IPS-20b (cell line): ENCODE measurements at regions not wholly inside any gene's neighbourhood (a gene's known extent, or its start where the extent isn't known, plus 50 kb on each side); places are given as distances from the start of the nearest gene placed in this dataset.

Source experiments
- H3K27ac ChIP-seq: one replicate; pipeline ENCODE4 v1.5.1; 2013; ENCODE audit warnings: low read length
- H3K27me3 ChIP-seq: 2 replicates; pipeline ENCODE4 v1.6.1; 2013; ENCODE audit warnings: mild to moderate bottlenecking, low read length, inconsistent platforms; ENCODE audit not compliant: insufficient read depth
- H3K36me3 ChIP-seq: 2 replicates; pipeline ENCODE4 v1.6.1; 2013; ENCODE audit warnings: low read depth, mild to moderate bottlenecking, inconsistent platforms, low read length, moderate library complexity; ENCODE audit not compliant: insufficient read depth
- H3K4me1 ChIP-seq: 2 replicates; pipeline ENCODE4 v1.6.1; 2013; ENCODE audit warnings: mild to moderate bottlenecking, control low read depth, inconsistent platforms, low read length, moderate library complexity; ENCODE audit not compliant: insufficient read depth
- H3K4me3 ChIP-seq: 2 replicates; pipeline ENCODE4 v1.5.1; 2013; ENCODE audit warnings: mild to moderate bottlenecking, low read length, inconsistent platforms
- H3K9ac ChIP-seq: 2 replicates; pipeline ENCODE4 v1.6.1; 2013; ENCODE audit warnings: low read depth, mild to moderate bottlenecking, inconsistent platforms, low read length, moderate library complexity
- H3K9me3 ChIP-seq: 2 replicates; pipeline ENCODE4 v1.6.1; 2013; ENCODE audit warnings: mild to moderate bottlenecking, low read depth, low read length, inconsistent platforms; ENCODE audit not compliant: insufficient read depth

DNA sequence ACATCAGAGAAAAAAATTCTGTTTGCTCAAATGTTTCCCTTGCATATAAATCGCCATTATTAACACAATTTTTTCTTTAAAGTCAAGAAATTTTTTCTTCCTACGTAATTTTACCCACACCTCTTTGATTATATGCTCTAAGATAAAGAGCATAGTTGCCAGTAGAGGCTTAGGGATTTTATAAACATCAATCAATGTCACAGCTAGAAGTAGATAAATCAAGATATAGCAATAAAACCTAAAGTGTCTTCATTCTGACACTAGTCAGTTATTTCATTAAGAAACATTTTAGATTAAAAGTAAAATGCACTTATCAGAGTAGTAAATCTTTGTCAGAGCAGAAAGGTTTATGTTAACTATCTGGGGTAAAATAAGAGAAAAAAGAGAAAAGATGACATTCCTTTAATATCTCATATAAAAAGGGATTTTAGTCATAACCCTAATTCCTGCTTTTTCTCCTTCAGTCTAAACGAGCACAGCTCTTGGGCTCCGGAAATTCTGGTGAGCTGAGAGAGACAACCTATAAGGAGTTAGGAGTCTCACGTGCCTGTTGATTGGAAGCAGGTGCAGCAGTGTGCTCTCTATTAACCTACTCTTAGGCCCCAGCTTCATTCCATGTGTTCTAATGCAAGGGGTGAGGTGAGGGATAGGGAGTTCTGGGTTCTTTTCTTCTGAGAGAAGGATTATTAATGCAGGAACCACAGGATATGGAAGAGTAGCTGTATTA lies 172.4 kb upstream of the GULP1 start:
- H3K27ac ChIP-seq: no peak overlapping the region
- H3K9ac ChIP-seq: no peak overlapping the region
- no peaks in the 10 kb centered on the region for H3K27me3 ChIP-seq
- H3K36me3 ChIP-seq: no peaks in the 10 kb centered on the region
- H3K4me1 ChIP-seq: no peaks in the 10 kb centered on the region
- H3K9me3 ChIP-seq: no peaks in the 10 kb centered on the region
- H3K4me3 ChIP-seq: no peak overlapping the region

DNA sequence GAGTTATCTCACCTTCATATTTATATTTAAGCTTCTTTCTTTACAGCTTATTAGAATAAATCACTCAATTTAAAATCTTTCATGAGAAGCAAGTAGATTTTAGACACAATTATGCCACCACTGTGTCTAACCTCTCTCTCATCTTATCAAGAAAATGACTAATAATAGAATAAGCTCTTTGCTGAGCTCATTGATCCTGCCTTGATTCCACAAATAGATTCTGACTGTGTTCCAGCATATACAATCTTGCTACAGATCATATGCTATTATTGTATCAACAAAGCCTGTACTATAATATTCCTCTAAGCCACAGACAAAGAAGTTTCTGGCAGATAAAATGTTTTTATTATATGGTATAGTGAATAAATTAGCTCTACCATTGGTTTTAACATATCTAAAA lies 168.7 kb upstream of the GULP1 start:
- no peak overlapping the region; the same call in 1 of the 2 replicates for H3K4me3 ChIP-seq
- no peaks in the 10 kb centered on the region for H3K4me1 ChIP-seq
- no peak overlapping the region for H3K9ac ChIP-seq
- H3K27ac ChIP-seq: no peak overlapping the region
- no peaks in the 10 kb centered on the region for H3K9me3 ChIP-seq
- no peaks in the 10 kb centered on the region for H3K27me3 ChIP-seq
- no peaks in the 10 kb centered on the region for H3K36me3 ChIP-seq

DNA sequence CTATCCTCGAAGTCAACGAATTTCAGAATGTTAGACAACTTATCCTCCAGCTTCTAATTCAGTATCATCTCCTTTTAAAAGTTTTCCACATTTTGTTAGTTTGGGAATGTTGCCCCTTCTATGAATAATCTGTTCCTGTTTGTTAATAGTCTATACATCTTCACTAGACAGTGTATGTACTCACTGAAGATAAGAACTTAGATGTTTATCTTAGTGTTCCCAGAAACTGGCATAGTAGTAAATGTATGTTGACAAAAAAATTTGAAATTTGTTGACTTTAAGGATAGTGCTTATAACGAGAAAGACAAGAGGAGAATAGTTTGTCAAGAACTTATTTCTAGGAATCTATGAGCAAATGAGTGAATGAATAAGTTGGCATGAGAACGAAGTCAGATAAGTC lies 162.0 kb upstream of the GULP1 start:
- H3K27ac ChIP-seq: no peak overlapping the region
- no peaks in the 10 kb centered on the region for H3K36me3 ChIP-seq
- H3K9me3 ChIP-seq: no peaks in the 10 kb centered on the region
- no peak overlapping the region for H3K9ac ChIP-seq
- no peaks in the 10 kb centered on the region for H3K4me1 ChIP-seq
- H3K27me3 ChIP-seq: no peaks in the 10 kb centered on the region
- no peak overlapping the region for H3K4me3 ChIP-seq

DNA sequence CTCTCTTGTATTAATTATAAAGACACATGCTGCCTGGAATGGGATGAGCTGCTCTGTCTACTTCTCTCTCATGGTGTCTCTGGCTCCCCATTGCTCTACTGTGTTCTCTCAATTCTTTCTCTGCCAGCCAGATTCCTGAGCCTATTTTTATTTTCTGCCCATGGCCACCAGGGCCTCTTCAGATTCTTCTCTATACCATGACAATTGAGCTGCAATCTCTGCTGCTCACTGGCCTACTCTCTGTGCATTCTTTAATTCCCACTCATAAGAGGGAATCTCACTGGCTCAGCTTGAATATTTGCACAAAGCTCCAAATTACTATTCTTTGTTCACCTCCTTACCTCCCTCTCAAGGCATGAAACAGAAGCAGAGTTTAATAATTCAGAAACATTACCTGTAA lies 161.4 kb upstream of the GULP1 start:
- Histone ChIP-seq H3K9me3 (no peaks in the 10 kb centered on the region), H3K36me3 (no peaks in the 10 kb centered on the region), H3K27me3 (no peaks in the 10 kb centered on the region), H3K4me1 (no peaks in the 10 kb centered on the region), H3K9ac (no peak overlapping the region), H3K27ac (no peak overlapping the region), H3K4me3 (no peak overlapping the region)

DNA sequence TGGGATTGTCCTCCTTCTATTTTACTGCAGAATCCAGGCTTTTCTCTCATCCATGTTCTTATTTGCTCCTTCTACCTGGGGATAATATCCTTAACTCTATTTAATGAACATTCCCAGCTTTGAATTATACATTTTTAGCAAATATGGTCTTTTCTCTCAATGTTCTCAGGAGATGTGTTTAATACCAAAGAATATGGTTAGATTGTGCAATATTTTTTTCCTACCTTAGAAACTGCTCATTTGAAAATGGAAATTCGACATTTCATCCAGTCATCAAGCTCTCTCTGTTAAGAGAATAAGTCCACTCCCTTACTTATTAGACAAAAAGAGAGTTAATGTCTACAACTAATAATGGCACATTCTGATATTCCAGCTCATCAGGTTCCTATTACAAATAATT lies 160.4 kb upstream of the GULP1 start:
- no peak overlapping the region for H3K27ac ChIP-seq
- 0 out of 2 replicates have a peak, but pooled peaks cover 3% of the 10 kb centered on the region for H3K4me1 ChIP-seq
- no peaks in the 10 kb centered on the region for H3K27me3 ChIP-seq
- no peak overlapping the region for H3K9ac ChIP-seq
- H3K4me3 ChIP-seq: no peak overlapping the region
- no peaks in the 10 kb centered on the region for H3K36me3 ChIP-seq
- no peaks in the 10 kb centered on the region for H3K9me3 ChIP-seq

DNA sequence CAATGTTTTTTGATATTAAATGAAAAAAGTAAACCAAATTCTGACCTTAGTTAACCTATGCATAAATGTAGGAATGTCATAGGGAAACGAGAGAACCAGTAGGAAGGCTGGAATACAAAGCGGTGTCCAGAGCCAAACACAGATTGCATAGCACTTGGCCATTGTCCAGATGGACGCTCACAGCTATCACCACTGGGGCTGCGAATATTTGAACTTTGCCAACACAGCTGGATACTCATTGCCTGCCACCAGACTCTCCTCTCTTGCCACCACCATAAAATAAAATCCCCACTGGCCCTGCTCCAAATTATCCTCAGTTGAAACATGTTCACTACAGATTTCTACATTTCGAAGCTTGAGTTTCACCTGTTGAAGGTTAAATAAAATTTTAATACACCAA lies 159.3 kb upstream of the GULP1 start:
- no peaks in the 10 kb centered on the region for H3K27me3 ChIP-seq
- H3K9me3 ChIP-seq: no peaks in the 10 kb centered on the region
- no peak overlapping the region for H3K9ac ChIP-seq
- H3K4me3 ChIP-seq: no peak overlapping the region
- H3K27ac ChIP-seq: no peak overlapping the region
- H3K36me3 ChIP-seq: no peaks in the 10 kb centered on the region
- H3K4me1 ChIP-seq: 0 out of 2 replicates have a peak, but pooled peaks cover 3% of the 10 kb centered on the region

DNA sequence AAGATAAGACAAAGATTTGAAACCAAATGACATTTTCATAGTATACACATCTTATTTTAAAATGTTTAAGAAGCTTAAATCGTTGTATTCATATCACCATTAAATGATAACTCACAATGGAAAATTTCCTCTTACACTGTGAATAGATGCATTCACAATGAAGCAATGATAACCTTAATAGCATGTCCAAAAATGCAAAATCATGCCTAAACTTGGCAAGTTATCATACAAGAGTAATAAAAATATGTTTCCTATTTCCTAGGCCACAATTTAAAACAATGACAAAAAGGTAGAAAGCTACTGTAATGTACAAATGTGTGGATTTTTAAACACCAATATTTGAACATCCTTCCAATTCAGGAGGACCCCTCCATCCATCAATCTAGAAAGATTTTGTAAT lies 157.4 kb upstream of the GULP1 start:
- 0 out of 2 replicates have a peak, but pooled peaks cover 3% of the 10 kb centered on the region for H3K4me1 ChIP-seq
- H3K9ac ChIP-seq: no peak overlapping the region
- H3K36me3 ChIP-seq: no peaks in the 10 kb centered on the region
- H3K4me3 ChIP-seq: no peak overlapping the region
- no peak overlapping the region for H3K27ac ChIP-seq
- no peaks in the 10 kb centered on the region for H3K27me3 ChIP-seq
- no peaks in the 10 kb centered on the region for H3K9me3 ChIP-seq

DNA sequence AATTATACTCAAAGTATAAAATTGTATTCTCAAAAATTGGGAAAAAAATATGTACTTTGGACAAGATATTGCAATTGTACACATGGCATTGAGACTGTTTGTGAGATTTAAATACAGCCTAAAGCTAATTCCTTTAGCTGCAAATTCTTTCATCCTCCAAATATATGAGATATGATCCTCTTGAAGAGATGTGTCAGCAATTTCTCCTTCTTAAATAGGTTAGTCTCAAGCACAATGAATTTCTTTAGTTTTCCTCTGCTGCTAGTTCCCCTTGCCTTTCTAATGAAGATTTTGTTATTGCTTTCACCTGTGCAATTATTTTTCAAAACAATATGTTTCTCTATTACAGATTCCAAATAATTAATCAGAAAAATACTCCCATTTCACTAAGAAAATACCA lies 153.4 kb upstream of the GULP1 start:
- no peaks in the 10 kb centered on the region for H3K9me3 ChIP-seq
- H3K27me3 ChIP-seq: no peaks in the 10 kb centered on the region
- 0 out of 2 replicates have a peak, but pooled peaks cover 3% of the 10 kb centered on the region for H3K4me1 ChIP-seq

DNA sequence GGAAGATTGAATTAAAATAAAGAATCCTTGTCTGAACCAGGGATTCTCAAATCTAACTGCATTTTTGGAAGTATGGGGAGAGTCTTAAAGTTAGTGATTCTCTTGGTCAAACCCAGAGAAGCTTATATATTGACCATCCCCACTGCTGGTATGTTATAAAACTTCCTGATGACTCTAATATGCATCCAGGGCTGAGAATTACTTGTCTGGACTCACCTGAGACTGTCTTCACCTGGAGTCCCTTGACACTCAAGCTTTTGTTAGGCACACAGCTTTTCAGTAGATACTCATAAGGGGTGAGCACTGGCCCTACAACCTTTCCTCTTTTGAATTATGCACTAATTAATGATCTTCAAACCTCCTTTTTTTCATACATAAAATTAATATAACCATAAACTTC lies 149.6 kb upstream of the GULP1 start:
- Histone ChIP-seq H3K27me3 (no peaks in the 10 kb centered on the region), H3K36me3 (no peaks in the 10 kb centered on the region), H3K27ac (no peak overlapping the region), H3K4me3 (no peak overlapping the region), H3K9ac (no peak overlapping the region), H3K9me3 (no peaks in the 10 kb centered on the region), H3K4me1 (no peaks in the 10 kb centered on the region)

More for the DNA sequence above, 153.4 kb upstream of the GULP1 start:
- H3K9ac ChIP-seq: no peak overlapping the region
- no peak overlapping the region for H3K4me3 ChIP-seq
- no peaks in the 10 kb centered on the region for H3K36me3 ChIP-seq
- H3K27ac ChIP-seq: no peak overlapping the region

DNA sequence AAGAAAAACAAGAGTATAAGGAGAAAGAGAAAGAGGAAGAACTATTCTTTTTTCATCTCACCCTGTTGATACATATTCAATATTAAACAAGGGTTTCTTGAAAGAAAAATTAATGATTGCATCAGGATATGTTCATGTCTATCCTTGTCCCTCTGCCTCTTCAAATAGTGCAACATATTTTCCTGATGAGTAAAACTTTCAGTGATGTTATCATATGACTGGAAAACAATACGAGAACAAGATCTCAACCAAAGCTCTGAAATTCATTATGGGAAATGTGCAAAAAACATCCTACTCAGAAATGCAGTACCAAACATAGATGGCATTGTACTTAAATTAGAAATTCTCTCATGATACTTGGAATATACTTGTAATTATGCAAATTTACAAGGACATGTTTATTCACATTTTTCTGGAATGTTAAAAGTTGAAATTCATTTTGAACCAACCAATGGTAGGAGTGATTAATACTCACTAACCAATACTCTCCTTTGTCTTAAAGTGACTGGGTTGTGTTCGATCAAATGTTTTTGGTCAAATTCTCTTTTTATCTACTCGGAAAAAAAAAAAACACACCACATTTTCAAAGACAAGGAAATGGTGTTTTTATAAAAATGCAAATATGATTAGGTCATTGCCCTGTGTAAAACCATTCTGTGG lies 148.9 kb upstream of the GULP1 start:
- Histone ChIP-seq H3K36me3 (no peaks in the 10 kb centered on the region), H3K9ac (no peak overlapping the region), H3K4me1 (no peaks in the 10 kb centered on the region), H3K27me3 (no peaks in the 10 kb centered on the region), H3K4me3 (no peak overlapping the region), H3K9me3 (no peaks in the 10 kb centered on the region), H3K27ac (no peak overlapping the region)

DNA sequence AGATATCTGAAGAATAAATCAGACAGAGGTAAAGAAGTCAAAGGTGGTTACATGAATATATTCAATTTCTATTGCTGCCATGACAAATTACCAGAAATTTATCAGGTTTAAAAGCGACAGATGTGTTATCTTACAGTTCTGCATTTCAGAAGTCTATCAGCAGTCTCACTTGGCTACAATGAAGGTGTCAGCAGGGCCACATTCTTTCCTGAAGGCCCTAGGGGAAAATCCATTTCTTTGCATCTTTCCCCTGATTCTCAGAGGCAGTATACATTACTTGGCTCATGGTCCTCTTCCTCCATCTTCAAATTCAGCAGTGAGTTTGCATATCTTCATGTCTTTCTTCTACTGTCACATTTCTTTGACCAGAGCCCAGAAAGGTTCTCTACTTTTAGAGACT lies 145.8 kb upstream of the GULP1 start:
- no peaks in the 10 kb centered on the region for H3K36me3 ChIP-seq
- H3K27me3 ChIP-seq: no peaks in the 10 kb centered on the region
- H3K4me1 ChIP-seq: no peaks in the 10 kb centered on the region
- H3K9ac ChIP-seq: no peak overlapping the region
- H3K9me3 ChIP-seq: no peaks in the 10 kb centered on the region
- no peak overlapping the region for H3K4me3 ChIP-seq
- H3K27ac ChIP-seq: no peak overlapping the region

DNA sequence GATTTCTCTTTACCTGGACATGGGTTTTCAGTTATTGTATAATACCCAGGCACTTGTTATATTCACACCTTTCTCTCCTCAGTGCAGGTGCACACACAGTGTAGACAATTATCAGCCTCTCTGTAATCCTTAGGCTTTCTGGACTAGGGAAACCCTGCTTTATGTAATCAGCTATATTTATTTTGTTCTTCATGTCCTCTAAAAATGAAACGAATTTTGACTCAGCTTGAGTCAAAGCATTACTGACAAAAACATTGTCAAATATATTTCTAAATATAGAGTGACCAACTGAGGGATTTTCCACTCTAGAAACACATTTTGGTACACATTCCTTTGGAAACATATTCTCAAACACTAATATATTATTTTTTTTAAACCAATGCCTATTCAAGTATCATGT lies 144.8 kb upstream of the GULP1 start:
- H3K27ac ChIP-seq: no peak overlapping the region
- no peak overlapping the region for H3K4me3 ChIP-seq
- no peak overlapping the region for H3K9ac ChIP-seq
- H3K9me3 ChIP-seq: no peaks in the 10 kb centered on the region
- H3K4me1 ChIP-seq: no peaks in the 10 kb centered on the region
- no peaks in the 10 kb centered on the region for H3K27me3 ChIP-seq
- H3K36me3 ChIP-seq: no peaks in the 10 kb centered on the region
